Endothelial cell of umbilical vein (primary cell): ENCODE measurements at regions not wholly inside any gene's neighbourhood (a gene's known extent, or its start where the extent isn't known, plus 50 kb on each side); places are given as distances from the start of the nearest gene placed in this dataset.

Source experiments
- BruUV-seq: library from RNA; stranded (reverse); fragments of 400-500 nt; replicated peaks from 2 replicates; lab custom pipeline; 2021; lab: Mats Ljungman, UMichigan
- CTCF ChIA-PET: fragments of 300-600, 350-600 bp; sonication (Branson Sonifier 250); formaldehyde crosslinking; loops from one replicate; lab custom pipeline; 2021; ENCODE audit warnings: antibody characterized with exemption, inconsistent platforms; lab: Charles Lee
- POLR2A ChIA-PET: fragments of 300-600, 350-600 bp; sonication (Branson Sonifier 250); formaldehyde crosslinking; loops from one replicate; lab custom pipeline; 2021; ENCODE audit warnings: antibody characterized with exemption, inconsistent platforms; lab: Charles Lee
- DNase-seq: peaks from one replicate; pipeline ENCODE4 v3.0.0-alpha.2; 2011; ENCODE audit warnings: low read depth, low spot score
- FAIRE-seq: peaks from 2 replicates; lab custom pipeline; 2011; peaks lifted over from hg19 to GRCh38; lab: Jason Lieb, UNC
- H2AFZ ChIP-seq: 2 replicates; pipeline ENCODE4 v1.6.0; 2012; ENCODE audit warnings: low read depth, low read length, control low read depth, inconsistent platforms
- H3K27ac ChIP-seq: 2 replicates; pipeline ENCODE4 v1.5.1; 2011; ENCODE audit warnings: low read depth, mild to moderate bottlenecking, control low read depth, low read length, moderate library complexity; ENCODE audit not compliant: insufficient read depth
- H3K27me3 ChIP-seq, 2 experiments: 2 replicates each; pipeline versions ENCODE4 v1.6.0 to v1.6.1; 2011; ENCODE audit warnings: low read length in 2 of 2, mixed read lengths in 1 of 2; ENCODE audit not compliant: control insufficient read depth in 2 of 2, insufficient read depth in 2 of 2
- H3K36me3 ChIP-seq, 2 experiments: 2 replicates in 1 of 2; 3 replicates in 1 of 2; pipeline ENCODE4 v1.5.1; 2011; ENCODE audit warnings: low read length in 2 of 2, mild to moderate bottlenecking in 1 of 2, moderate library complexity in 1 of 2; ENCODE audit not compliant: control insufficient read depth in 2 of 2, insufficient read depth in 2 of 2; ENCODE audit errors: extremely low read depth in 1 of 2
- H3K4me1 ChIP-seq: 3 replicates; pipeline ENCODE4 v1.5.1; 2011; ENCODE audit warnings: mild to moderate bottlenecking, low read length; ENCODE audit not compliant: control insufficient read depth, insufficient read depth; ENCODE audit errors: extremely low read depth
- H3K4me2 ChIP-seq: 2 replicates; pipeline ENCODE4 v1.6.1; 2011; ENCODE audit warnings: low read length, control low read depth, mixed read lengths; ENCODE audit not compliant: insufficient read depth
- H3K4me3 ChIP-seq, 3 experiments: fragments of 200-600 bp in 1 of 3; sonication (generic), shearing (Covaris generic) in 1 of 3; replicated peaks in 1 of 3; 2 replicates each; pipeline ENCODE4 v1.5.1; 2011 to 2016; ENCODE audit warnings: control low read depth in 3 of 3, low read length in 3 of 3, mild to moderate bottlenecking in 2 of 3, inconsistent platforms in 1 of 3, low read depth in 1 of 3, moderate library complexity in 1 of 3; ENCODE audit not compliant: insufficient read depth in 1 of 3
- H3K79me2 ChIP-seq: 2 replicates; pipeline ENCODE4 v1.6.0; 2012; ENCODE audit warnings: low read length, inconsistent platforms; ENCODE audit not compliant: control insufficient read depth, insufficient read depth
- H3K9ac ChIP-seq: replicated peaks from 2 replicates; pipeline ENCODE3; 2011; ENCODE audit warnings: low read length, control low read depth; ENCODE audit not compliant: insufficient read depth; ENCODE audit errors: extremely low read depth
- H3K9me1 ChIP-seq: replicated peaks from 3 replicates; pipeline ENCODE4 v1.6.0; 2011; ENCODE audit warnings: mild to moderate bottlenecking, low read length; ENCODE audit not compliant: control insufficient read depth, insufficient read depth; ENCODE audit errors: extremely low read depth
- H3K9me3 ChIP-seq: replicated peaks from 2 replicates; pipeline ENCODE4 v1.5.1; 2012; ENCODE audit warnings: low read length, inconsistent platforms; ENCODE audit not compliant: control insufficient read depth, insufficient read depth
- H4K20me1 ChIP-seq: replicated peaks from 2 replicates; pipeline ENCODE3; 2011; ENCODE audit warnings: mild to moderate bottlenecking, low read length; ENCODE audit not compliant: control insufficient read depth, insufficient read depth; ENCODE audit errors: extremely low read depth
- CTCF ChIP-seq, 2 donors: IDR thresholded peaks; 1 replicate in 1 of 2; 2 replicates in 1 of 2; pipeline ENCODE4 v1.5.1; 2011; ENCODE audit warnings: low read length in 2 of 2, mild to moderate bottlenecking in 2 of 2, moderate library complexity in 2 of 2, control low read depth in 1 of 2, inconsistent platforms in 1 of 2, low read depth in 1 of 2; ENCODE audit not compliant: insufficient read depth in 1 of 2; ENCODE audit errors: extremely low read depth in 1 of 2
- EZH2 ChIP-seq: IDR thresholded peaks from 2 replicates; pipeline ENCODE4 v1.6.1; 2012; ENCODE audit warnings: borderline replicate concordance, low read depth, mild to moderate bottlenecking, moderate library complexity, low read length, inconsistent platforms; ENCODE audit not compliant: severe bottlenecking
- FOS ChIP-seq: IDR thresholded peaks from 2 replicates; pipeline ENCODE4 v1.6.1; 2011; ENCODE audit warnings: mild to moderate bottlenecking, low read length, moderate library complexity, borderline replicate concordance; ENCODE audit not compliant: insufficient read depth
- GATA2 ChIP-seq: IDR thresholded peaks from 2 replicates; pipeline ENCODE4 v1.7.0; 2011; ENCODE audit warnings: low read depth, mild to moderate bottlenecking, moderate library complexity, mixed read lengths, low read length; ENCODE audit not compliant: insufficient read length, insufficient read depth
- JUN ChIP-seq: IDR thresholded peaks from 2 replicates; pipeline ENCODE4 v1.6.1; 2011; ENCODE audit warnings: borderline replicate concordance, low read depth; ENCODE audit not compliant: insufficient read length, insufficient read depth
- MAX ChIP-seq: IDR thresholded peaks from 2 replicates; pipeline ENCODE4 v1.6.1; 2011; ENCODE audit not compliant: insufficient read depth, insufficient read length
- MYC ChIP-seq: IDR thresholded peaks from one replicate; pipeline ENCODE4 v1.6.1; 2011; ENCODE audit warnings: mild to moderate bottlenecking, low read depth, low read length
- POLR2A ChIP-seq: IDR thresholded peaks from 2 replicates; pipeline ENCODE4 v1.6.1; 2012; ENCODE audit warnings: low read depth, mild to moderate bottlenecking, control low read depth, low read length
- POLR2AphosphoS5 ChIP-seq: IDR thresholded peaks from 2 replicates; pipeline ENCODE4 v1.6.1; 2012; ENCODE audit warnings: low read depth, mild to moderate bottlenecking, control low read depth, low read length, moderate library complexity; ENCODE audit not compliant: insufficient read depth
- dilution Hi-C: fragments of 300-500 bp; cut with MboI; formaldehyde crosslinking; loops from one replicate; pipeline ENCODE4 v1.15.0; 2019; ENCODE audit warnings: low sequenced_read_pairs; ENCODE audit not compliant: extremely low pct_ligation_motif_present
- intact Hi-C: fragments of 100-400 bp; cut with micrococcal nuclease; formaldehyde crosslinking; loops from one replicate; pipeline ENCODE4 v1.10.0; 2022

- no peaks in the 10 kb centered on the region for H3K9me1 ChIP-seq
- H3K27me3 ChIP-seq: peaks cover 4 to 15% of the 10 kb centered on the region in 2 experiments
- no peak overlapping the region for H3K4me2 ChIP-seq
- H2AFZ ChIP-seq: no peak overlapping the region
- POLR2A ChIA-PET: no interaction called here
- no peak overlapping the region for H3K4me3 ChIP-seq
- no peaks in the 10 kb centered on the region for H3K9me3 ChIP-seq
- FAIRE-seq (no peak), DNase-seq (no peak)
- H3K9ac ChIP-seq: no peak overlapping the region
- H4K20me1 ChIP-seq: no peaks in the 10 kb centered on the region
- no TSS peak for BruUV-seq
- H3K36me3 ChIP-seq: no peaks in the 10 kb centered on the region
- H3K27ac ChIP-seq: no peak overlapping the region
- no peaks in the 10 kb centered on the region for H3K4me1 ChIP-seq
- H3K79me2 ChIP-seq: no peaks in the 10 kb centered on the region
- intact Hi-C loops: no loop called here
- CTCF ChIA-PET: interaction anchor here (1.0 kb wide), 1 partner anchor 15 kb away, joined by 3 read pairs; no protein-coding TSS in a partner anchor
- TF ChIP-seq CTCF (IDR thresholded peaks at IDR 0.05; ENCODE audit: extremely low read depth in 1 of 2, insufficient read depth in 1 of 2, low read depth in 1 of 2, low read length in 2 of 2) (no peak), JUN (no peak), FOS (no peak), POLR2AphosphoS5 (no peak), EZH2 (no peak), MAX (no peak), GATA2 (no peak), POLR2A (no peak), MYC (no peak)
- dilution Hi-C loops: no loop called here
These were observed 165.1 kb downstream of the ZNF621 start for GRCh38 chr3:40689837-40690236.
